Stomach (tissue), 4 donors: ENCODE measurements at regions not wholly inside any gene's neighbourhood (a gene's known extent, or its start where the extent isn't known, plus 50 kb on each side); places are given as distances from the start of the nearest gene placed in this dataset.

ENCODE experiments used
- EP300 ChIP-seq: sonication (generic); formaldehyde crosslinking; IDR thresholded peaks from one replicate; pipeline ENCODE4 v1.6.1; 2017; ENCODE audit warnings: antibody characterized with exemption
- POLR2AphosphoS5 ChIP-seq, 3 donors: sonication (generic); formaldehyde crosslinking; IDR thresholded peaks; one replicate each; pipeline ENCODE4 v1.6.1; 2016; ENCODE audit warnings: antibody characterized with exemption in 3 of 3
- TF ChIP-seq, protein P1 (sequence below), 7 experiments: fragments of 450-650 bp in 4 of 7; fragments of 200-600 bp in 3 of 7; sonication (generic) in 3 of 7; IDR thresholded peaks; one replicate each; pipeline ENCODE4 v1.5.1; 2016 to 2019; ENCODE audit warnings: antibody characterized with exemption in 7 of 7, control low read depth in 2 of 7, mild to moderate bottlenecking in 1 of 7

GRCh38 chr3:152113992-152114651 lies 154.6 kb upstream of the MBNL1 start:
- TF ChIP-seq, protein P1, sequence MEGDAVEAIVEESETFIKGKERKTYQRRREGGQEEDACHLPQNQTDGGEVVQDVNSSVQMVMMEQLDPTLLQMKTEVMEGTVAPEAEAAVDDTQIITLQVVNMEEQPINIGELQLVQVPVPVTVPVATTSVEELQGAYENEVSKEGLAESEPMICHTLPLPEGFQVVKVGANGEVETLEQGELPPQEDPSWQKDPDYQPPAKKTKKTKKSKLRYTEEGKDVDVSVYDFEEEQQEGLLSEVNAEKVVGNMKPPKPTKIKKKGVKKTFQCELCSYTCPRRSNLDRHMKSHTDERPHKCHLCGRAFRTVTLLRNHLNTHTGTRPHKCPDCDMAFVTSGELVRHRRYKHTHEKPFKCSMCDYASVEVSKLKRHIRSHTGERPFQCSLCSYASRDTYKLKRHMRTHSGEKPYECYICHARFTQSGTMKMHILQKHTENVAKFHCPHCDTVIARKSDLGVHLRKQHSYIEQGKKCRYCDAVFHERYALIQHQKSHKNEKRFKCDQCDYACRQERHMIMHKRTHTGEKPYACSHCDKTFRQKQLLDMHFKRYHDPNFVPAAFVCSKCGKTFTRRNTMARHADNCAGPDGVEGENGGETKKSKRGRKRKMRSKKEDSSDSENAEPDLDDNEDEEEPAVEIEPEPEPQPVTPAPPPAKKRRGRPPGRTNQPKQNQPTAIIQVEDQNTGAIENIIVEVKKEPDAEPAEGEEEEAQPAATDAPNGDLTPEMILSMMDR (IDR thresholded peaks at IDR 0.05), result no peak
- TF ChIP-seq EP300, result no peak
- no peak for TF ChIP-seq POLR2AphosphoS5 (IDR thresholded peaks at IDR 0.05)
